CD4-positive, CD25-positive, alpha-beta regulatory T cell (primary cell): ENCODE measurements at regions not wholly inside any gene's neighbourhood (a gene's known extent, or its start where the extent isn't known, plus 50 kb on each side); places are given as distances from the start of the nearest gene placed in this dataset.

Experiments used
- ATAC-seq, 2 donors: fragments of 150-1000 bp; cut with Tn5 transposase; one replicate each; pipeline ENCODE4 v1.10.0; 2021; ENCODE audit warnings: low read depth in 2 of 2, moderate number of reproducible peaks in 2 of 2, moderate library complexity in 1 of 2
- DNase-seq, 3 donors: peaks; one replicate each; pipeline versions ENCODE4 v3.0.0 to v3.0.0-alpha.2; 2012 to 2022; ENCODE audit warnings: mixed read lengths in 1 of 3
- H3K27ac ChIP-seq: one replicate; pipeline ENCODE4 v1.7.0; 2013; ENCODE audit warnings: mild to moderate bottlenecking, low read length; ENCODE audit not compliant: insufficient read depth, poor library complexity, severe bottlenecking
- H3K27me3 ChIP-seq: one replicate; pipeline ENCODE4 v1.7.0; 2013; ENCODE audit warnings: low read length; ENCODE audit not compliant: control insufficient read depth, insufficient read depth
- H3K36me3 ChIP-seq: one replicate; pipeline ENCODE4 v1.7.0; 2013; ENCODE audit warnings: mild to moderate bottlenecking, low read length, moderate library complexity; ENCODE audit not compliant: control insufficient read depth, insufficient read depth
- H3K4me1 ChIP-seq: 2 replicates; pipeline ENCODE4 v1.7.0; 2013; ENCODE audit warnings: mild to moderate bottlenecking, low read length; ENCODE audit not compliant: insufficient read depth, control insufficient read depth, poor library complexity, severe bottlenecking
- H3K4me3 ChIP-seq: one replicate; pipeline ENCODE4 v1.7.0; 2013; ENCODE audit warnings: low read depth, mild to moderate bottlenecking, low read length, moderate library complexity
- H3K9me3 ChIP-seq, 2 experiments: 1 replicate in 1 of 2; 2 replicates in 1 of 2; pipeline ENCODE4 v1.7.0; 2013; ENCODE audit warnings: low read length in 2 of 2, mild to moderate bottlenecking in 1 of 2, moderate library complexity in 1 of 2; ENCODE audit not compliant: control insufficient read depth in 2 of 2
- H3K27ac Mint-ChIP-seq, 3 donors: one replicate each; pipeline ENCODE4 v1.8.0; 2020 to 2022; ENCODE audit warnings: mild to moderate bottlenecking in 3 of 3, mixed read lengths in 3 of 3, moderate library complexity in 2 of 3
- H3K27me3 Mint-ChIP-seq: one replicate; pipeline ENCODE4 v1.8.0; 2022; ENCODE audit warnings: mild to moderate bottlenecking, mixed read lengths
- H3K36me3 Mint-ChIP-seq: one replicate; pipeline ENCODE4 v1.8.0; 2020; ENCODE audit warnings: mixed read lengths
- H3K4me1 Mint-ChIP-seq, 4 donors: one replicate each; pipeline ENCODE4 v1.8.0; 2020 to 2022; ENCODE audit warnings: mixed read lengths in 4 of 4, mild to moderate bottlenecking in 1 of 4
- H3K4me3 Mint-ChIP-seq, 4 donors: one replicate each; pipeline ENCODE4 v1.8.0; 2020 to 2022; ENCODE audit warnings: mild to moderate bottlenecking in 4 of 4, mixed read lengths in 4 of 4, moderate library complexity in 3 of 4
- H3K9me3 Mint-ChIP-seq, 7 donors: one replicate each; pipeline ENCODE4 v1.8.0; 2020 to 2022; ENCODE audit warnings: mixed read lengths in 7 of 7, mild to moderate bottlenecking in 3 of 7, moderate library complexity in 2 of 7

DNA sequence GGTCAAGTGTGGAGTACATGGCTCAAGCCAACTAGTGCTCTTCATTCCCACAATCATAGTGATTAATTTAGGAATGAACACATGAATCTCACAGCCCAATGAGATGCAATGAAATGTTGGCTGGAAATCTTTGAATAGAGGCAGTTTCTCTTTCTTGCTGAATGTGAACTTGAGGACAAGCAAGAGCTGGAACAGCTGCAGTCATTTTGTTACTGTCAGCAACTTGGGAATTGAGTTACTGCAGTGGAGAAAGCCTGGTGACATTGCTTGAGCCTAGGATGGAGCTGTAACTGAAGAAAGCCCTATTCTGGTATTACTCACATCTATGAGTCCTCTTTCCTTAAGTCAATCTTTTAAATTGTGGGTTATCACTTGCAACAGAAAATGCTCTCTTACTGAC, 62.3 kb downstream of the YIPF5 start:
- Mint-ChIP-seq H3K4me3 (no peak overlapping the region), H3K27me3 (peaks cover 27% of the 10 kb centered on the region), H3K4me1 (no peaks in the 10 kb centered on the region), H3K27ac (no peak overlapping the region), H3K9me3 (no peaks in the 10 kb centered on the region), H3K36me3 (no peaks in the 10 kb centered on the region)
- H3K9me3 ChIP-seq: no peaks in the 10 kb centered on the region
- H3K4me1 ChIP-seq: no peaks in the 10 kb centered on the region
- H3K4me3 ChIP-seq: no peak overlapping the region
- no peak for ATAC-seq
- DNase-seq: no peak
- no peak overlapping the region for H3K27ac ChIP-seq
- H3K36me3 ChIP-seq: no peaks in the 10 kb centered on the region
- peaks cover 16% of the 10 kb centered on the region for H3K27me3 ChIP-seq
